PC-3 (cell line): ENCODE measurements at regions not wholly inside any gene's neighbourhood (a gene's known extent, or its start where the extent isn't known, plus 50 kb on each side); places are given as distances from the start of the nearest gene placed in this dataset.
A peak's percentile ranks its signal among the peaks of the same experiment; 100 is the strongest.

ENCODE experiments used
- ATAC-seq: fragments of 200-7000 bp; cut with Tn5 transposase; 2 replicates; pipeline ENCODE4 v1.9.1; 2020; ENCODE audit warnings: mild to moderate bottlenecking, moderate library complexity
- BruUV-seq: library from RNA; stranded (reverse); fragments of 400-500 nt; replicated peaks from 2 replicates; lab custom pipeline; 2021; lab: Mats Ljungman, UMichigan
- CTCF ChIA-PET: fragments of 300-600 bp; sonication (Branson Sonifier 250); formaldehyde crosslinking; loops from one replicate; lab custom pipeline; 2022; ENCODE audit warnings: antibody characterized with exemption; lab: Charles Lee
- POLR2A ChIA-PET: fragments of 300-600 bp; sonication (Branson Sonifier 250); formaldehyde crosslinking; loops from one replicate; lab custom pipeline; 2022; ENCODE audit warnings: antibody characterized with exemption; ENCODE audit not compliant: unreplicated experiment; lab: Charles Lee
- DNase-seq: peaks from one replicate; pipeline ENCODE4 v3.0.0-alpha.2; 2015
- H2AFZ ChIP-seq: fragments of 300-600 bp; sonication (generic); 2 replicates; pipeline ENCODE4 v1.6.0; 2016; ENCODE audit warnings: antibody characterized with exemption, low read length
- H3F3A ChIP-seq: fragments of 300-600 bp; sonication (generic); one replicate; pipeline ENCODE4 v1.6.0; 2017; ENCODE audit warnings: antibody characterized with exemption, low read length, control low read depth, mild to moderate bottlenecking; ENCODE audit not compliant: unreplicated experiment
- H3K27ac ChIP-seq: fragments of 300-600 bp; sonication (generic); 2 replicates; pipeline ENCODE4 v1.5.1; 2016; ENCODE audit warnings: mild to moderate bottlenecking, low read length
- H3K27me3 ChIP-seq: fragments of 300-600 bp; sonication (generic); 2 replicates; pipeline ENCODE4 v1.6.1; 2016; ENCODE audit warnings: low read length, mixed read lengths
- H3K36me3 ChIP-seq: fragments of 300-600 bp; sonication (generic); 2 replicates; pipeline ENCODE4 v1.6.1; 2016; ENCODE audit warnings: low read depth, mixed run types, low read length, mixed read lengths
- H3K4me1 ChIP-seq: fragments of 300-600 bp; sonication (generic); 2 replicates; pipeline ENCODE4 v1.5.1; 2016; ENCODE audit warnings: low read length; ENCODE audit not compliant: insufficient read depth
- H3K4me2 ChIP-seq: fragments of 300-600 bp; sonication (generic); 2 replicates; pipeline ENCODE4 v1.6.0; 2016; ENCODE audit warnings: low read length
- H3K4me3 ChIP-seq: fragments of 300-600 bp; sonication (generic); 2 replicates; pipeline ENCODE4 v1.5.1; 2016; ENCODE audit warnings: mild to moderate bottlenecking, low read length, mixed read lengths
- H3K79me2 ChIP-seq: fragments of 300-600 bp; sonication (generic); 2 replicates; pipeline ENCODE4 v1.6.1; 2017; ENCODE audit warnings: low read length, mixed read lengths
- H3K9ac ChIP-seq: fragments of 300-600 bp; sonication (generic); 2 replicates; pipeline ENCODE4 v1.6.0; 2016; ENCODE audit warnings: mild to moderate bottlenecking, low read length
- H3K9me2 ChIP-seq: fragments of 300-600 bp; sonication (generic); replicated peaks from 2 replicates; pipeline ENCODE4 v1.6.1; 2016; ENCODE audit warnings: mixed run types, low read length, mixed read lengths
- H3K9me3 ChIP-seq: fragments of 300-600 bp; sonication (generic); 2 replicates; pipeline ENCODE4 v1.6.1; 2016; ENCODE audit warnings: low read length, mixed read lengths
- H4K20me1 ChIP-seq: fragments of 300-600 bp; sonication (generic); 2 replicates; pipeline ENCODE4 v1.6.1; 2016; ENCODE audit warnings: low read length, mixed read lengths
- CTCF ChIP-seq: fragments of 300-600 bp; sonication (generic); conservative IDR thresholded peaks from 2 replicates; pipeline ENCODE4 v1.5.1; 2017; ENCODE audit warnings: antibody characterized with exemption, low read depth, mild to moderate bottlenecking, low read length
- EZH2 ChIP-seq: fragments of 300-600 bp; sonication (generic); IDR thresholded peaks from one replicate; pipeline ENCODE4 v1.6.1; 2017; ENCODE audit warnings: antibody characterized with exemption, mild to moderate bottlenecking, low read length; ENCODE audit not compliant: unreplicated experiment
- EZH2phosphoT487 ChIP-seq: fragments of 300-600 bp; sonication (generic); IDR thresholded peaks from 2 replicates; pipeline ENCODE4 v1.6.1; 2018; ENCODE audit warnings: mild to moderate bottlenecking, antibody characterized with exemption, low read length, borderline replicate concordance
- intact Hi-C: fragments of 100-400 bp; cut with micrococcal nuclease; formaldehyde crosslinking; loops from 2 replicates; pipeline ENCODE4 v1.9.0; 2023

- ChIA-PET CTCF (no interaction called here), POLR2A (no interaction called here)
- no peak overlapping the region for H3K9ac ChIP-seq
These were observed 232.4 kb downstream of the MIAT start for GRCh38 chr22:26889802-26890201.

GRCh38 chr22:26890870-26891269, 233.5 kb downstream of the MIAT start:
- Histone ChIP-seq H3K27ac (no peak overlapping the region), H3K9ac (no peak overlapping the region), H3K4me2 (no peak overlapping the region), H3K9me3 (no peaks in the 10 kb centered on the region), H2AFZ (no peak overlapping the region), H3K27me3 (peaks cover 30% of the 10 kb centered on the region), H3K79me2 (no peaks in the 10 kb centered on the region), H3K4me1 (peaks cover 14% of the 10 kb centered on the region), H3K4me3 (no peak overlapping the region), H3K9me2 (no peaks in the 10 kb centered on the region), H3F3A (peaks cover 7% of the 10 kb centered on the region), H4K20me1 (no peaks in the 10 kb centered on the region), H3K36me3 (no peaks in the 10 kb centered on the region)
- POLR2A ChIA-PET: no interaction called here
- CTCF ChIA-PET: no interaction called here
- intact Hi-C loops: no loop called here
- ATAC-seq (peak; percentile 20; the same call in 1 of the 2 replicates), DNase-seq (peak; percentile 1)
- no TSS peak for BruUV-seq
- TF ChIP-seq CTCF (no peak), EZH2phosphoT487 (no peak), EZH2 (no peak)

More at GRCh38 chr22:26889802-26890201, 232.4 kb downstream of the MIAT start:
- Histone ChIP-seq H3K79me2 (no peaks in the 10 kb centered on the region), H3K27ac (no peak overlapping the region), H4K20me1 (no peaks in the 10 kb centered on the region), H2AFZ (no peak overlapping the region), H3K9me3 (no peaks in the 10 kb centered on the region), H3K4me3 (no peak overlapping the region), H3K4me1 (peaks cover 6% of the 10 kb centered on the region), H3K36me3 (no peaks in the 10 kb centered on the region), H3K27me3 (peaks cover 31% of the 10 kb centered on the region), H3K4me2 (no peak overlapping the region), H3K9me2 (no peaks in the 10 kb centered on the region), H3F3A (no peaks in the 10 kb centered on the region)
- ATAC-seq (no peak), DNase-seq (no peak)
- TF ChIP-seq EZH2phosphoT487 (no peak), EZH2 (no peak), CTCF (no peak)
- intact Hi-C loops: no loop called here
- BruUV-seq: no TSS peak

- H3K9me3 ChIP-seq: no peaks in the 10 kb centered on the region
- peaks cover 30% of the 10 kb centered on the region for H3K27me3 ChIP-seq
- H3K4me3 ChIP-seq: no peak overlapping the region
- no peak overlapping the region for H3K4me2 ChIP-seq
- H3K9ac ChIP-seq: no peak overlapping the region
- no peaks in the 10 kb centered on the region for H3K36me3 ChIP-seq
- intact Hi-C loops: no loop called here
- CTCF ChIA-PET: no interaction called here
- no peaks in the 10 kb centered on the region for H3K79me2 ChIP-seq
- H4K20me1 ChIP-seq: no peaks in the 10 kb centered on the region
- H2AFZ ChIP-seq: no peak overlapping the region
- no peak overlapping the region for H3K27ac ChIP-seq
- H3F3A ChIP-seq: peaks cover 7% of the 10 kb centered on the region
- no peak for ATAC-seq
- H3K9me2 ChIP-seq: no peaks in the 10 kb centered on the region
- POLR2A ChIA-PET: no interaction called here
- no TSS peak for BruUV-seq
- H3K4me1 ChIP-seq: peaks cover 14% of the 10 kb centered on the region
- TF ChIP-seq CTCF (no peak), EZH2phosphoT487 (no peak)
- DNase-seq: no peak
These were observed 234.0 kb downstream of the MIAT start for GRCh38 chr22:26891429-26891828.
